Fibroblast of lung (primary cell): ENCODE measurements at regions not wholly inside any gene's neighbourhood (a gene's known extent, or its start where the extent isn't known, plus 50 kb on each side); places are given as distances from the start of the nearest gene placed in this dataset.

ENCODE experiments used
- DNase-seq, 2 donors: peaks; one replicate each; pipeline versions ENCODE4 v3.0.0 to v3.0.0-alpha.2; 2010; ENCODE audit warnings: low read depth in 2 of 2
- H2AFZ ChIP-seq: 2 replicates; pipeline ENCODE4 v1.5.1; 2012; ENCODE audit warnings: low read length, control low read depth, inconsistent platforms
- H3K27ac ChIP-seq: 2 replicates; pipeline ENCODE4 v1.5.1; 2011; ENCODE audit warnings: low read length, control low read depth; ENCODE audit not compliant: insufficient read depth
- H3K27me3 ChIP-seq: 2 replicates; pipeline ENCODE4 v1.5.1; 2011; ENCODE audit warnings: mild to moderate bottlenecking, low read length; ENCODE audit not compliant: control insufficient read depth, insufficient read depth
- H3K36me3 ChIP-seq: 2 replicates; pipeline ENCODE4 v1.5.1; 2011; ENCODE audit warnings: low read length; ENCODE audit not compliant: control insufficient read depth, insufficient read depth
- H3K4me1 ChIP-seq: 2 replicates; pipeline ENCODE4 v1.5.1; 2011; ENCODE audit warnings: low read length; ENCODE audit not compliant: control insufficient read depth, insufficient read depth; ENCODE audit errors: extremely low read depth
- H3K4me2 ChIP-seq: 2 replicates; pipeline ENCODE4 v1.5.1; 2011; ENCODE audit warnings: low read length, control low read depth; ENCODE audit not compliant: insufficient read depth; ENCODE audit errors: extremely low read depth
- H3K4me3 ChIP-seq, 4 experiments: fragments of 200-600 bp in 1 of 4; sonication (generic) in 1 of 4; replicated peaks in 1 of 4; 2 replicates each; pipeline ENCODE4 v1.5.1; 2011 to 2016; ENCODE audit warnings: low read length in 4 of 4, low read depth in 3 of 4, mild to moderate bottlenecking in 3 of 4, control low read depth in 2 of 4, inconsistent platforms in 1 of 4, mixed read lengths in 1 of 4; ENCODE audit not compliant: insufficient read depth in 1 of 4; ENCODE audit errors: control extremely low read depth in 1 of 4
- H3K79me2 ChIP-seq: 2 replicates; pipeline ENCODE4 v1.5.1; 2012; ENCODE audit warnings: mild to moderate bottlenecking, low read length, inconsistent platforms; ENCODE audit not compliant: control insufficient read depth, insufficient read depth
- H3K9ac ChIP-seq: 2 replicates; pipeline ENCODE4 v1.5.1; 2011; ENCODE audit warnings: mild to moderate bottlenecking, low read length, control low read depth; ENCODE audit not compliant: insufficient read depth
- H3K9me3 ChIP-seq: 2 replicates; pipeline ENCODE4 v1.5.1; 2012; ENCODE audit warnings: low read depth, low read length; ENCODE audit not compliant: control insufficient read depth, insufficient read depth
- H4K20me1 ChIP-seq: 2 replicates; pipeline ENCODE4 v1.5.1; 2011; ENCODE audit warnings: low read length; ENCODE audit not compliant: control insufficient read depth, insufficient read depth; ENCODE audit errors: extremely low read depth
- CTCF ChIP-seq, 2 donors: IDR thresholded peaks in 1 of 2; conservative IDR thresholded peaks in 1 of 2; 1 replicate in 1 of 2; 2 replicates in 1 of 2; pipeline ENCODE4 v1.5.1; 2011 to 2012; ENCODE audit warnings: low read length in 2 of 2, control low read depth in 1 of 2, inconsistent platforms in 1 of 2, low read depth in 1 of 2, mild to moderate bottlenecking in 1 of 2
- EZH2 ChIP-seq: IDR thresholded peaks from 2 replicates; pipeline ENCODE4 v1.5.1; 2012; ENCODE audit warnings: low read length, control low read depth, mild to moderate bottlenecking; ENCODE audit errors: missing control alignments

- Histone ChIP-seq H3K27me3 (no peaks in the 10 kb centered on the region), H3K4me3 (no peak overlapping the region), H3K4me1 (no peaks in the 10 kb centered on the region), H3K36me3 (no peaks in the 10 kb centered on the region), H3K4me2 (no peak overlapping the region), H2AFZ (no peak overlapping the region), H4K20me1 (no peaks in the 10 kb centered on the region), H3K79me2 (no peaks in the 10 kb centered on the region), H3K27ac (no peak overlapping the region), H3K9ac (no peak overlapping the region), H3K9me3 (no peaks in the 10 kb centered on the region)
- TF ChIP-seq EZH2 (no peak), CTCF (conservative IDR thresholded peaks at IDR 0.05 in 1 of 2, IDR thresholded peaks at IDR 0.05 in 1 of 2; ENCODE audit: low read depth in 1 of 2, low read length in 2 of 2) (no peak)
- DNase-seq: no peak
These were observed 108.2 kb upstream of the MPP7 start for GRCh38 chr10:28411136-28411460.

GRCh38 chr10:28411648-28412047 is 108.8 kb upstream of the MPP7 start:
- Histone ChIP-seq H3K79me2 (no peaks in the 10 kb centered on the region), H3K27ac (no peak overlapping the region), H3K27me3 (no peaks in the 10 kb centered on the region), H3K4me1 (no peaks in the 10 kb centered on the region), H2AFZ (no peak overlapping the region), H3K4me2 (no peak overlapping the region), H3K4me3 (no peak overlapping the region), H3K36me3 (no peaks in the 10 kb centered on the region), H4K20me1 (no peaks in the 10 kb centered on the region), H3K9ac (no peak overlapping the region), H3K9me3 (no peaks in the 10 kb centered on the region)
- no peak for TF ChIP-seq CTCF (conservative IDR thresholded peaks at IDR 0.05 in 1 of 2, IDR thresholded peaks at IDR 0.05 in 1 of 2; ENCODE audit: low read depth in 1 of 2, low read length in 2 of 2)
- no peak for TF ChIP-seq EZH2
- no peak for DNase-seq

GRCh38 chr10:28418069-28418468 is 114.8 kb upstream of the WAC start:
- DNase-seq: no peak
- Histone ChIP-seq H3K27me3 (no peaks in the 10 kb centered on the region), H3K36me3 (no peaks in the 10 kb centered on the region), H3K27ac (no peak overlapping the region), H3K79me2 (no peaks in the 10 kb centered on the region), H3K9ac (no peak overlapping the region), H3K4me2 (no peak overlapping the region), H3K9me3 (no peaks in the 10 kb centered on the region), H3K4me1 (no peaks in the 10 kb centered on the region), H4K20me1 (no peaks in the 10 kb centered on the region), H3K4me3 (no peak overlapping the region), H2AFZ (no peak overlapping the region)
- no peak for TF ChIP-seq CTCF (conservative IDR thresholded peaks at IDR 0.05 in 1 of 2, IDR thresholded peaks at IDR 0.05 in 1 of 2; ENCODE audit: low read depth in 1 of 2, low read length in 2 of 2)
